HG03432 (cell line): ENCODE measurements at regions not wholly inside any gene's neighbourhood (a gene's known extent, or its start where the extent isn't known, plus 50 kb on each side); places are given as distances from the start of the nearest gene placed in this dataset.

ENCODE experiments used
- ATAC-seq: cut with Tn5 transposase; IDR thresholded peaks from one replicate; pipeline ENCODE4 v1.9.1; 2021; ENCODE audit warnings: mild to moderate bottlenecking, moderate library complexity; ENCODE audit not compliant: unreplicated experiment

GRCh38 chr9:7546261-7546660 lies 253.3 kb downstream of the DMAC1 start:
- no peak for ATAC-seq

GRCh38 chr9:7545371-7546165 lies 254.0 kb downstream of the DMAC1 start:
- no peak for ATAC-seq

- ATAC-seq, result no peak
These were observed 256.9 kb downstream of the DMAC1 start for GRCh38 chr9:7542693-7543092.

- no peak for ATAC-seq
These were observed 257.5 kb downstream of the DMAC1 start for GRCh38 chr9:7542126-7542525.

GRCh38 chr9:7536310-7536939 lies 263.2 kb downstream of the DMAC1 start:
- ATAC-seq, result peak; percentile 89

- no peak for ATAC-seq
These were observed 265.2 kb downstream of the DMAC1 start for GRCh38 chr9:7534211-7534935.

- ATAC-seq, result no peak
These were observed 266.0 kb downstream of the DMAC1 start for GRCh38 chr9:7533376-7534090.

- ATAC-seq, result no peak
These were observed 276.0 kb downstream of the DMAC1 start for GRCh38 chr9:7523426-7524043.

- ATAC-seq, result no peak
These were observed 279.2 kb downstream of the DMAC1 start for GRCh38 chr9:7520396-7520795.

GRCh38 chr9:7516376-7516775 lies 283.2 kb downstream of the DMAC1 start:
- no peak for ATAC-seq

GRCh38 chr9:7510199-7510598 lies 289.4 kb downstream of the DMAC1 start:
- ATAC-seq, result no peak

- ATAC-seq, result no peak
These were observed 289.9 kb downstream of the DMAC1 start for GRCh38 chr9:7509576-7510145.

GRCh38 chr9:7508516-7508915 lies 291.1 kb downstream of the DMAC1 start:
- ATAC-seq, result no peak

- ATAC-seq, result no peak
These were observed 291.9 kb downstream of the DMAC1 start for GRCh38 chr9:7507566-7508270.

- no peak for ATAC-seq
These were observed 292.6 kb downstream of the DMAC1 start for GRCh38 chr9:7507026-7507425.

GRCh38 chr9:7500521-7500920 lies 299.1 kb downstream of the DMAC1 start:
- no peak for ATAC-seq

GRCh38 chr9:7491641-7492040 lies 307.9 kb downstream of the DMAC1 start:
- no peak for ATAC-seq

GRCh38 chr9:7490317-7491108 lies 309.1 kb downstream of the DMAC1 start:
- no peak for ATAC-seq

- ATAC-seq, result no peak
These were observed 310.5 kb downstream of the DMAC1 start for GRCh38 chr9:7489036-7489435.
